PFSK-1 (cell line): ENCODE measurements at regions not wholly inside any gene's neighbourhood (a gene's known extent, or its start where the extent isn't known, plus 50 kb on each side); places are given as distances from the start of the nearest gene placed in this dataset.
A peak's percentile ranks its signal among the peaks of the same experiment; 100 is the strongest.

Experiments used
- FOXP2 ChIP-seq: optimal IDR thresholded peaks from 2 replicates; pipeline ENCODE3; 2011; ENCODE audit warnings: borderline replicate concordance, control low read depth, inconsistent platforms; ENCODE audit not compliant: insufficient read depth; ENCODE audit errors: extremely low read length, extremely low read depth
- POLR2AphosphoS5 ChIP-seq: IDR thresholded peaks from 2 replicates; pipeline ENCODE4 v1.6.1; 2012; ENCODE audit warnings: low read depth, mild to moderate bottlenecking, control low read depth, low read length, moderate library complexity
- SIN3A ChIP-seq: IDR thresholded peaks from 2 replicates; pipeline ENCODE4 v1.6.1; 2012; ENCODE audit warnings: mild to moderate bottlenecking, low read length, moderate library complexity, borderline replicate concordance; ENCODE audit not compliant: insufficient read depth
- TAF1 ChIP-seq: IDR thresholded peaks from 2 replicates; pipeline ENCODE4 v1.6.1; 2012; ENCODE audit warnings: low read length, control low read depth, borderline replicate concordance; ENCODE audit not compliant: insufficient read depth
- TF ChIP-seq, protein P1 (sequence below), 2 experiments: IDR thresholded peaks; 2 replicates each; pipeline versions ENCODE4 v1.6.1 to v1.8.0; 2011 to 2012; ENCODE audit warnings: low read depth in 2 of 2, low read length in 2 of 2, control low read depth in 1 of 2, inconsistent platforms in 1 of 2, mild to moderate bottlenecking in 1 of 2, moderate library complexity in 1 of 2; ENCODE audit not compliant: insufficient read depth in 1 of 2

GRCh38 chr2:217689053-217689452, 313.7 kb downstream of the TNS1 start:
- no peak for TF ChIP-seq POLR2AphosphoS5
- TF ChIP-seq SIN3A, result no peak
- TF ChIP-seq, protein P1, sequence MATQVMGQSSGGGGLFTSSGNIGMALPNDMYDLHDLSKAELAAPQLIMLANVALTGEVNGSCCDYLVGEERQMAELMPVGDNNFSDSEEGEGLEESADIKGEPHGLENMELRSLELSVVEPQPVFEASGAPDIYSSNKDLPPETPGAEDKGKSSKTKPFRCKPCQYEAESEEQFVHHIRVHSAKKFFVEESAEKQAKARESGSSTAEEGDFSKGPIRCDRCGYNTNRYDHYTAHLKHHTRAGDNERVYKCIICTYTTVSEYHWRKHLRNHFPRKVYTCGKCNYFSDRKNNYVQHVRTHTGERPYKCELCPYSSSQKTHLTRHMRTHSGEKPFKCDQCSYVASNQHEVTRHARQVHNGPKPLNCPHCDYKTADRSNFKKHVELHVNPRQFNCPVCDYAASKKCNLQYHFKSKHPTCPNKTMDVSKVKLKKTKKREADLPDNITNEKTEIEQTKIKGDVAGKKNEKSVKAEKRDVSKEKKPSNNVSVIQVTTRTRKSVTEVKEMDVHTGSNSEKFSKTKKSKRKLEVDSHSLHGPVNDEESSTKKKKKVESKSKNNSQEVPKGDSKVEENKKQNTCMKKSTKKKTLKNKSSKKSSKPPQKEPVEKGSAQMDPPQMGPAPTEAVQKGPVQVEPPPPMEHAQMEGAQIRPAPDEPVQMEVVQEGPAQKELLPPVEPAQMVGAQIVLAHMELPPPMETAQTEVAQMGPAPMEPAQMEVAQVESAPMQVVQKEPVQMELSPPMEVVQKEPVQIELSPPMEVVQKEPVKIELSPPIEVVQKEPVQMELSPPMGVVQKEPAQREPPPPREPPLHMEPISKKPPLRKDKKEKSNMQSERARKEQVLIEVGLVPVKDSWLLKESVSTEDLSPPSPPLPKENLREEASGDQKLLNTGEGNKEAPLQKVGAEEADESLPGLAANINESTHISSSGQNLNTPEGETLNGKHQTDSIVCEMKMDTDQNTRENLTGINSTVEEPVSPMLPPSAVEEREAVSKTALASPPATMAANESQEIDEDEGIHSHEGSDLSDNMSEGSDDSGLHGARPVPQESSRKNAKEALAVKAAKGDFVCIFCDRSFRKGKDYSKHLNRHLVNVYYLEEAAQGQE (IDR thresholded peaks at IDR 0.05; ENCODE audit: insufficient read depth in 1 of 2, low read depth in 2 of 2, low read length in 2 of 2), result no peak
- no peak for TF ChIP-seq FOXP2
- TF ChIP-seq TAF1, result no peak

DNA sequence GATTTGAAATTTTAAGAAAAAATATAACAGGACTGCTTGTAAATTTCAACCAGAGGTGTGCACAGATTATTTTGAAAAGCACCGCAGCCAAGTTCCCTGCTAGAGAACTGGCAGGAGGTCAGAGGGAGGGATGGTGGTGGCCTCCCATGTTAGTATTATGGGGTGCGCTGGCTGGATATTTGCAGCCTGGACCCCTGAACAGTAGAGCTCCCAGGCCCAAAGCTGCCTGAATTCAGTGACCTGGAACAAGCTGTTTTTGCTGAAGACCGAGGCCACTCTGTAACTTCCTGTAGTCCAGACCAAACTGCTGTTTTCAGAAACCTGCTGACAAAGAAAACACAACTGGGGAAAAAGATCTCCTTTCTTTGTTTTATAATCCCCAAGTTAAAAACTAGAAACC, 314.3 kb downstream of the TNS1 start:
- TF ChIP-seq, protein P1 (IDR thresholded peaks at IDR 0.05; ENCODE audit: insufficient read depth in 1 of 2, low read depth in 2 of 2, low read length in 2 of 2), result no peak

DNA sequence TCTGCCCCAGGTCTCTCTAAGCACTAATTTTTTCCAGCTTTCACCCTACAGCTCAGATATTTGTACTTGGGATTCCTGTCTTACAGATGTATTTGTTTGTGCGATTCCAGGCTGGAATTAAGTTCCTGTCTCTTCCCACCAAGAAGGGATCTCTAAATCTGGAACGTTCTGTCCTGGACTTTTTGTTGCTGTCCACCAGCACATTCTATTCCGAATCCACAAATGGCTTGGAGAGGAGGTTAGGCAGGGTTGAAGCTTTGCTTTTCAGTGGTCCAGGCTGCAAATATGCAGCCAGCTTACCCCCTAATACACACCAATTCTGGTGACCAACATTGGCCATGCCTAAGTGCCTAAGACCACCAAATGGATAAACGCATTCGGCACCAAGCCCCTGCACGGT, 315.0 kb downstream of the TNS1 start:
- TF ChIP-seq POLR2AphosphoS5 (no peak), TAF1 (no peak), FOXP2 (no peak), SIN3A (no peak)
- TF ChIP-seq, protein P1 (IDR thresholded peaks at IDR 0.05; ENCODE audit: insufficient read depth in 1 of 2, low read depth in 2 of 2, low read length in 2 of 2), result no peak

GRCh38 chr2:217685255-217685605, 317.6 kb downstream of the TNS1 start:
- no peak for TF ChIP-seq POLR2AphosphoS5
- TF ChIP-seq, protein P1 (IDR thresholded peaks at IDR 0.05; ENCODE audit: insufficient read depth in 1 of 2, low read depth in 2 of 2, low read length in 2 of 2), result 0 out of 4 replicates have a peak, but pooled peaks of 1 of the 2 experiments have one; percentile 23

GRCh38 chr2:217684431-217685254, 318.2 kb downstream of the TNS1 start:
- TF ChIP-seq FOXP2, result no peak
- no peak for TF ChIP-seq TAF1
- no peak for TF ChIP-seq POLR2AphosphoS5
- TF ChIP-seq, protein P1 (IDR thresholded peaks at IDR 0.05; ENCODE audit: insufficient read depth in 1 of 2, low read depth in 2 of 2, low read length in 2 of 2), result no peak
- no peak for TF ChIP-seq SIN3A
